ENCODE measurements at regions not wholly inside any gene's neighbourhood (a gene's known extent, or its start where the extent isn't known, plus 50 kb on each side); places are given as distances from the start of the nearest gene placed in this dataset.

- no TSS peak for BruUV-seq (replicated peaks)
- dilution Hi-C loops (cut with HindIII; ENCODE audit: low sequenced_read_pairs, unreplicated experiment): no loop called here
- no CpG with 5 or more reads among the region's 9 CpGs for WGBS, 2 experiments (ENCODE audit: extremely low coverage in 2 of 2, insufficient read length in 1 of 2)
These were observed 314.5 kb downstream of the TLE3 start for GRCh38 chr15:69783211-69783610.

More at GRCh38 chr15:69783211-69783610, 314.5 kb downstream of the TLE3 start:
- Histone ChIP-seq H3K9ac (ENCODE audit: low read depth, low read length) (no peak overlapping the region), H3K14ac (replicated peaks; ENCODE audit: low read depth, low read length) (no peak overlapping the region), H2BK15ac (ENCODE audit: low read depth, low read length) (no peak overlapping the region), H4K8ac (ENCODE audit: low read depth in 2 of 2, low read length in 2 of 2) (no peak overlapping the region), H3K79me1 (ENCODE audit: low read depth in 1 of 2, low read length in 2 of 2) (no peaks in the 10 kb centered on the region), H4K5ac (ENCODE audit: low read depth, low read length) (no peak overlapping the region), H3K9me3 (ENCODE audit: control insufficient read depth, insufficient read depth, low read length) (no peaks in the 10 kb centered on the region), H4K20me1 (ENCODE audit: insufficient read depth, low read length) (no peaks in the 10 kb centered on the region), H3K27ac (ENCODE audit: insufficient read depth, low read length) (no peak overlapping the region), H2AK9ac (replicated peaks; ENCODE audit: low read depth, low read length, poor library complexity) (no peak overlapping the region), H4K91ac (ENCODE audit: insufficient read depth, low read depth, low read length) (no peak overlapping the region), H2AFZ (replicated peaks; ENCODE audit: low read length, poor library complexity) (no peak overlapping the region), H2BK20ac (ENCODE audit: low read depth, low read length) (no peak overlapping the region), H2AK5ac (ENCODE audit: low read depth, low read length) (no peak overlapping the region; the same call in 1 of the 2 replicates), H2BK120ac (ENCODE audit: low read depth, low read length) (no peak overlapping the region), H3K4me1 (ENCODE audit: control insufficient read depth, insufficient read depth, low read length) (peaks cover 4% of the 10 kb centered on the region), H3K4me3 (ENCODE audit: insufficient read depth, low read depth, low read length) (no peak overlapping the region), H3K36me3 (ENCODE audit: control insufficient read depth, insufficient read depth, low read length) (no peaks in the 10 kb centered on the region), H3K56ac (ENCODE audit: extremely low read depth, insufficient read depth, low read length) (no peak overlapping the region), H3K27me3 (ENCODE audit: control insufficient read depth, insufficient read depth, low read length) (peaks cover 24% of the 10 kb centered on the region), H3K18ac (ENCODE audit: low read depth, low read length) (no peak overlapping the region), H2BK5ac (ENCODE audit: low read depth, low read length, poor library complexity, severe bottlenecking) (no peak overlapping the region), H3K4ac (ENCODE audit: low read depth, low read length) (no peak overlapping the region), H3K23ac (ENCODE audit: low read depth, low read length) (no peak overlapping the region), H3K4me2 (ENCODE audit: low read depth, low read length) (no peak overlapping the region), H3K9me1 (ENCODE audit: insufficient read depth, low read length) (no peaks in the 10 kb centered on the region)
- in situ Hi-C loops (cut with MboI; ENCODE audit: low sequenced_read_pairs) (no loop called here), intact Hi-C loops (cut with micrococcal nuclease) (no loop called here)
- POLR2A ChIA-PET (ENCODE audit: unreplicated experiment): no interaction called here
- no peak for DNase-seq
- CTCF ChIA-PET: no interaction called here
- TF ChIP-seq RFX5 (IDR thresholded peaks at IDR 0.05; ENCODE audit: low read depth, low read length) (no peak), ELK1 (IDR thresholded peaks at IDR 0.05; ENCODE audit: borderline replicate concordance, low read depth, low read length) (no peak), FOS (IDR thresholded peaks at IDR 0.05; ENCODE audit: low read depth, low read length) (no peak)
- no peak for ATAC-seq (ENCODE audit: low read depth)
